HG03442 (cell line): ENCODE measurements at regions not wholly inside any gene's neighbourhood (a gene's known extent, or its start where the extent isn't known, plus 50 kb on each side); places are given as distances from the start of the nearest gene placed in this dataset.

Experiments
- ATAC-seq: cut with Tn5 transposase; IDR thresholded peaks from one replicate; pipeline ENCODE4 v1.9.1; 2021; ENCODE audit warnings: mild to moderate bottlenecking, moderate library complexity; ENCODE audit not compliant: unreplicated experiment

- no peak for ATAC-seq
Measured at GRCh38 chr5:123809594-123810221, 297.7 kb downstream of the CSNK1G3 start.

GRCh38 chr5:123808461-123809380 is 296.7 kb downstream of the CSNK1G3 start:
- ATAC-seq: no peak

- no peak for ATAC-seq
Measured at GRCh38 chr5:123807177-123807945, 295.4 kb downstream of the CSNK1G3 start.

GRCh38 chr5:123806644-123807043 is 294.7 kb downstream of the CSNK1G3 start:
- ATAC-seq: no peak

- ATAC-seq: no peak
Measured at GRCh38 chr5:123805300-123805699, 293.3 kb downstream of the CSNK1G3 start.

- no peak for ATAC-seq
Measured at GRCh38 chr5:123803359-123803758, 291.4 kb downstream of the CSNK1G3 start.

- ATAC-seq: no peak
Measured at GRCh38 chr5:123802298-123802951, 290.4 kb downstream of the CSNK1G3 start.

GRCh38 chr5:123800640-123801039 is 288.7 kb downstream of the CSNK1G3 start:
- ATAC-seq: no peak

- no peak for ATAC-seq
Measured at GRCh38 chr5:123795688-123796087, 283.7 kb downstream of the CSNK1G3 start.

GRCh38 chr5:123790226-123790625 is 278.2 kb downstream of the CSNK1G3 start:
- ATAC-seq: no peak

GRCh38 chr5:123787635-123788034 is 275.7 kb downstream of the CSNK1G3 start:
- no peak for ATAC-seq

- ATAC-seq: no peak
Measured at GRCh38 chr5:123787136-123787535, 275.2 kb downstream of the CSNK1G3 start.

GRCh38 chr5:123786411-123786810 is 274.4 kb downstream of the CSNK1G3 start:
- no peak for ATAC-seq

- ATAC-seq: no peak
Measured at GRCh38 chr5:123785162-123786071, 273.4 kb downstream of the CSNK1G3 start.

GRCh38 chr5:123783421-123783820 is 271.4 kb downstream of the CSNK1G3 start:
- ATAC-seq: no peak

GRCh38 chr5:123778641-123779040 is 266.7 kb downstream of the CSNK1G3 start:
- ATAC-seq: no peak

GRCh38 chr5:123776761-123777160 is 264.8 kb downstream of the CSNK1G3 start:
- no peak for ATAC-seq

- no peak for ATAC-seq
Measured at GRCh38 chr5:123771715-123772114, 259.7 kb downstream of the CSNK1G3 start.

- no peak for ATAC-seq
Measured at GRCh38 chr5:123763201-123763600, 251.2 kb downstream of the CSNK1G3 start.

GRCh38 chr5:123756816-123757215 is 244.8 kb downstream of the CSNK1G3 start:
- ATAC-seq: no peak
